Activated CD4-positive, alpha-beta T cell treated with anti-CD3 and anti-CD28 coated beads, Interleukin-2, amount 50 U/mL, for 1 hour (primary cell): ENCODE measurements at regions not wholly inside any gene's neighbourhood (a gene's known extent, or its start where the extent isn't known, plus 50 kb on each side); places are given as distances from the start of the nearest gene placed in this dataset.
"Not testable (repeated sequence)": the region's sequence is repeated elsewhere in the genome, so short reads cannot be mapped to it uniquely, and the experiment has no call there.

ENCODE experiments used
- DNase-seq: peaks from one replicate; pipeline ENCODE4 v3.0.0-alpha.2; 2020

DNA sequence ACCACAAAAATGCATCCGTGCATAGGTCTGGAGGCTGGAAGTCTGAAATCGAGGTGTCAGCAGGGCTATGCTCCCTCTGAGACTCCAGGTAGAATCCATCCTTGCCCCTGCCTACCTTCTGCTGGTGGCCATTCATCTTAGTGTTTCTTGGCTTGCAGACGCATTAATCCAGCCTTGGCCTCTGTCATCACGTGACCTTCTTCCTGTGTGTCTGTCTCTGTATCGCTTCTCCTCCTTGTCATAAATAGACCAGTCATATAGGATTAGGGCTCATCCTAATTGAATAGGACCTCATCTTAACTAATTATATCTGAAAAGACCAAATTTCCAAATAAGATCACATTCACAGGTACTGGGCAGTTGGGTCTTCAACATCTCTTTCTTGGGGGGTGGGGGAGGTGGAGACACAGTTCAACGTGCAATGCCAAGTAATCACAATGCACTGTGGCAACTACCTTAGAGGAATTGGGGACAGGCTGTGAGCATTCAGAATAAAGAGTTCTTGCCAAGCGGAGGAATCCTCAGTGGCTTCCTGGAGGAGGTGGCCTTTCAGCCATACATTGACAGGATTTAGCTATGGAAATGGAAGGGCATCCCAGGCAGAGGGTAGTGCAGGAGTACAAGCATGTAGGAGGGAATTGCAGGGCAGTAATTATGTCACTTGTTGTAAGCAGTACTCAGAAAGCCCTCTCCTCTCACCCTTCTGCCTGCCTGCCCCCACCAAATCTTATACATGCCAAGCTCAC is 96.2 kb upstream of the SYT13 start:
- no peak for DNase-seq

DNA sequence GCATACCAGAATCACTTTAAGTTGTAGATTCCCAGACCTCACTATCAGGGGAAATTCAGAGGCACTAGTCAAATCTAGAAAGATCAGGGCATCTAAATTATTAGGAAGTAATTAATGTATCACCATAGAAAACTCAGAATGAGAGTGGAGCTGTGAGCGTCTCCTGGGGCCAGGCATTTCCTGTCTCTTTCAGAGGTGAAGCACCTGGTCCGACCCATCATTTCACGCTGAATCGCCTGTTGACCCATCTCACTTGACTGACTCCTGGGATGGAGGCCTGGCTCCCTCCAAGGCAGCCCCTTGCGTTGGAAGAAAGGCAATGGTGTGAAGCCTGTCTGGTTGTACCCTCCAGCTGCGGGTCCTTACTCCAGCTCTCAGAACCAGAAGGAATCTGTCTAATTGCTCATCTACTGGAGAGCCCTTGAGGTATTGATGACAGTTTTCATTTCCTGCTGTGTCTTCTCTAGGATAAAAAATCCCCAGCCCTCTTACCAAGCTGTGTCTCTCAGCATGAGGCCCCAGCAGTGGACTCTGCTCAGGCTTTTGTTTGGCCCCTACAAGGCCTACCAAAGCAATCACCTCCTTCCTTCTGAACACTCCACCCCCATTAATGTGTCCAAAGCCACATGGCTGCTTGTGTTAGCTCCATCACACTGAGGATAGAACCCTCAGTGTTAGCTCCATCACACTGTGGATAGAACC is 93.2 kb upstream of the SYT13 start:
- DNase-seq: no peak

DNA sequence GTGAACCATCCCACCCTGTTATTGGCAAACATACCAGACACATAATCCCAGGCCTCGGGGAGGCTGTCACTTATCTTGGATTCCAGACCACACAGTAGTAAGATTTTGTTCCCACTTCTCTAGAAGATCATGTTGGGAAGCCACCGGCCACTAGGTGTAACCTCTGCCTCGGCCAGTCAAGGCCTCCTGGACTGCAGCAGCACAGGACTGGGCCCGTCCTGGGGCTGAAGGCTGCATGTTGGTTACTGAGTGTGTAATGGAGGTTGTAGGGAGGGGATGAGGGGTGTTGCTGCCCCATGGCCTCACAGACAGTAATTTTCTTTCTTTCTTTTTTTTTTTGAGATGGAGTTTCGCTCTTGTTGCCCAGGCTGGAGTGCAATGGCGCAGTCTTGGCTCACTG is 92.4 kb upstream of the SYT13 start:
- no peak for DNase-seq

- DNase-seq: no peak
Measured at GRCh38 chr11:45374653-45375059, 88.5 kb upstream of the SYT13 start.

GRCh38 chr11:45374130-45374529 is 88.0 kb upstream of the SYT13 start:
- DNase-seq: no peak

GRCh38 chr11:45373506-45374035 is 87.4 kb upstream of the SYT13 start:
- no peak for DNase-seq

DNA sequence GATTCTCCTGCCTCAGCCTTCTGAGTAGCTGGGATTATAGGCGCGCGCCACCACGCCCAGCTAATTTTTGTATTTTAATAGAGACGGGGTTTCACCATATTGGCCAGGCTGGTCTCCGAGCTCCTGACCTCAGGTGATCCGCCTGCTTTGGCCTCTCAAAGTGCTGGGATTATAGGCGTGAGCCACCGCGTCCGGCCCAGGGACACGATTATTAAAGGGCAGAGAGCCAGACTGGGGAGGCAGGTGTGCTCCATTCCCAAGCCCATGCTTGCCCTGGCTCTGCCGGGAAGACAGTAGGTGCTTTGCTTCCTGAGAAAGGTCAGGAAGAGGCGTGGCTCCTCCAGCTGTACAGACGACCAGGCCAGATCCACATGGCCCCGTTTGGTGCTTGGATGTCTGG is 86.3 kb upstream of the SYT13 start:
- DNase-seq: not testable (repeated sequence)

DNA sequence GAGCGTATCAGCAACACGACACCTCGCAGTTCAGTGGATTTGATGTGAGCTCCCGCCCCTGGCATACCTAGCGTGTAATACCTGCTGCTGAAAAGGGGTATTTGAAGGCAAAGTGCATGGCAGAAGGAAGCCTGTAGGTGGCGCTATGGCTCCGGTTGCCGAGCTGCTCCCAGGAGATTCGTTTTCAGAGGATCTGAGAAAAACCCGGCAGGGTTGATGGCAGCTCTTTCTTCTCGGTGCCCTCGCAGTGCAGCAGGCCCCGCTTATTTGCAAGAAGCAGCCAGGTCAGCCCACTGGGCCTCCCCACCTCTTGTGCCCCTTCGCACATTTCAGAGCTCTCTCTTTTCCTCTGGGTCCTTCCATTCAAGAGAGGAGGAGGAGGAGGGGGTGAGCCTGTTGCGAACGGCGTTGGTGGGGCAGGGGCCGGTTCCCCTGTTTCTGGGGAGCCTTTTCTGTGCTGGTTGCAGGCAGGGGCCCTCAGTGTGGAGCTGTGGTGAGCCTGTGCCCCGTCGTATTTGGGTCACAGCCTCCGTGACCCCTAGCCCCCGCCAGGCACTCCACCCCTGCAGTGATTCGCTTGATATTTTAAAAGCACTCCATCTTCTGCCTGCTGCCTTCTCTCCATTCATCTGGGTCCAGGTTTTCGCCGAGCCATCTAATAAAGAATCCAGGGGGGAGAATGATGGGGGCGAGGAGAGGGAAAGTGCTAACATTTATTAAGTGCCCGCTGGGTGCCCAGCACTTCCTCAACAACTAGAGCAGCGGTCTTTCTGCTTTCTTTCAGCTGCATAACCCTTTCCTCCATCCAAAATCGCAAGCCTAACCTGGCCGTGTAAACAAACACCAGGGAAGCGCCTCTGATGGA is 85.3 kb upstream of the SYT13 start:
- DNase-seq: peak; percentile 68

- DNase-seq: no peak
Measured at GRCh38 chr11:45369313-45369712, 83.2 kb upstream of the SYT13 start.

DNA sequence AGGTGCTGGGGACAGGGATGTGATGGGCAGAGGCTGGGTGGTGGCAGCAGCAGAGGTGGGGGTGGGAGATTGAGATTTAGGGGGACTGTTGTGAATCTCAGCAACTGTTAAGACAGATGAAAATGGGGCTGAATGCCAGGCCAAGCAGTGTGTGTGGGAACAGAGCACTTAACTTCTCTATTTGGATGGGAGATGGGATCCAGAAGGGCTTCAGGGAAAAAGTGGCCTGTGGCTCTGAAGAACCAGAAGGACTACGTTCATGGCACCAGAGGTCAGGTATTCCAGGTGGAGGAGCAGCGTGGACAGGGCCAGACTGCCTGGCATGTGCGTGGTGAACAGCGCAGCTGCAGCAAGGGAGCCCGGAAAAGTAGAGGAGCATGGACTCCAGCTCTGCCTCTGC is 82.6 kb upstream of the SYT13 start:
- DNase-seq: no peak

DNA sequence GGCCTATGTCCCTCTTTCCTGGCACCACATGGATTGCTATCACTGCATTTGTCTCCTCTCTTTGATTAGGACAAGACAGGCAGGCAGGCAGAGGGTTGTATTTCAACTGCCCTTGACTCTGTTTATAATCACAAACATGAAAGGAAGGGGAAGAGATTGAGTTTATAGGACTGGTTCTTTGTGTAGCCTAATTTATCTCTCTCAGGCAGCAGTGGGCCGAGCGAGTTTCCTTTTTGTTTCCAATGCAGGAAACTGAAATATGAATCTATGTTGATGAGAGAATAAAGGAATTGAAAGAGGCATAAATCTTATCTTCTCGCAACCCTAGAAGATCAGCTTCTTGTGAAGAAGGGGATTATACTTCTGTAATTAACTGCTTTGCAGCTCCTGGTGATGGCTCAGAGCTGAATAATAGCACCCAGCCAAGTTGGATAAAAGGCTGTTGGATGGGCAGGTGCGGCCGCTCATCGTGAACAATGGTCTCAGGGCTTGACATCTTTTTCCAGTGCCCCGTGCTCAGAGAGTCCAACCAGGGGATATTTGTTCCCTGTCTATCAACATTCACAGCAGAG is 80.6 kb upstream of the SYT13 start:
- no peak for DNase-seq

GRCh38 chr11:45365961-45366618 is 79.9 kb upstream of the SYT13 start:
- no peak for DNase-seq

- DNase-seq: no peak
Measured at GRCh38 chr11:45362636-45363035, 76.5 kb upstream of the SYT13 start.

GRCh38 chr11:45361551-45361950 is 75.4 kb upstream of the SYT13 start:
- no peak for DNase-seq

GRCh38 chr11:45355706-45356041 is 69.5 kb upstream of the SYT13 start:
- DNase-seq: no peak

GRCh38 chr11:45354976-45355705 is 69.0 kb upstream of the SYT13 start:
- peak; percentile 89 for DNase-seq

DNA sequence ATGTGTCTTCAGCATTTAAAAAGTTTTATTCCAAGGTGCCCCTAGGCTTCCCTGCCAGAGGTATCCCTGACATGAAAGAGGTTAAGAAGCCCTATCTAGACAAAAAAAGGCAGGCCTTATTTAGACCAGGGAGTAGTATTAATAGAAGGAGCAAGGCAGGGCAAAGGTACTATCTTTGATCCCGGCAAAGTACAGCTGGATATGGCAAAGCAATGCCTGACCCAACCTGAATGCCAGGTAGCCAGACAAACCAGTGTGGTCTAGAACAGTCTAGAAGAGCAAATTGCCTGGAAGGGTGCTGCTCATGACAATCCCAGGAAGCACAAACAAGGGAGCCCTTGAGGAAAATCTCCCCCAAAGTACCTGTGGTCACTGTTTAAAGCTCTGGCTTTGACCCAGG is 62.6 kb upstream of the SYT13 start:
- no peak for DNase-seq

DNA sequence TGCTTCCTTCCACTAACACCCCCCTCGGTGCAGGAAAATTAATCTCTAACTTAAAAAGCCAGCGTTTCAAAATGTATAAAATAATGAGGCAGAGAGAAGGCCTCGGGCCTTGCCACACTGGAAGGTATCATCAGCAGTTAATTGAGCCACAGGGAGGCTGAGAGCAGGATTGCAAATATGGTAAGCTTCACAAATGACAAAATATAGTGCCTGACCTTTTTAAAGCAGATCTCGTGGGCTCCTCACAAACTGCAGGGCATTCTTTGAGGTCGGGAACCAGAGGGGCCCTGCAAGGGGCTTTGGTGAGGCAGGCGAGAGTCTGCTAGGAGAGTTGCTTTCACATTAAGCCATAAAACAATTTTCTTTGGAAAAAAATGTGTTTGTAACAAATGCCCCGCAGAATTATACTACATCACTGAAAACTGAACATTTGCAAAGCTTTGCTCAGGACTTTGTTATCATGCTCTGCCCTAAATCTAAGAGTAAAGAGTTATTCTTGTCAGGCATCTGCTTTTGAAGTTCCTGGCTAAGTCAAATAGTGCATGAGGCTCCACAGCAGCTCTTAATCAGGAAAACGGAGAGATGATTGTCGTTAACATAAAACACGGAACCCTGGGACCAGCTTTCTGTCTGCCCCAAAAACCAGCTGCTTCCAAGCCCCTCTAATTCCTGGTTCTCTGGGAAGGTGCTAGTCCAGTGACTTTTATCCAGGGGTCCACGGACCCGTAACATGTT is 61.4 kb upstream of the SYT13 start:
- no peak for DNase-seq

DNA sequence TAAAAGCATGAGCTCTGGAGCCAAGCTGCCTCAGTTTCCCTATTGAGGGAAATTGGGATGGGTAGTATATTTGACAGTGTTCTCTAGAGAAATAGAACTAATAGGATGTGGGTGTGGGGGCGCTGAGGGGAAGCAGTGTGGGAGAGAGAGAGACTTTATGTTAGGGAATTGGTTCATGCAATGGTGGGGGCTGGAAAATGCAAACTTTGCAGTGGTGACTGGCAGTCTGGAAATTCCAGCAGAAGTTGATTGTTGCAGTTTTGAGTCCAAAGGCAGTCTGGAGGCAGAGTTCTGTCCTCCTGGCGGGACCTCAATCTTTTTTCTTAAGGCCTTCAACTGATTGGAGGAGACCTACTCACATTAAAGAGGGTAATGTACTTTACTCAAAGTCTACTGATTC is 59.4 kb upstream of the SYT13 start:
- no peak for DNase-seq

- DNase-seq: no peak
Measured at GRCh38 chr11:45344028-45344427, 57.9 kb upstream of the SYT13 start.

GRCh38 chr11:45343444-45343843 is 57.3 kb upstream of the SYT13 start:
- DNase-seq: no peak
